IMR-90 (cell line): ENCODE measurements at regions not wholly inside any gene's neighbourhood (a gene's known extent, or its start where the extent isn't known, plus 50 kb on each side); places are given as distances from the start of the nearest gene placed in this dataset.
A peak's percentile ranks its signal among the peaks of the same experiment; 100 is the strongest.

Experiments
- ATAC-seq: fragments of 200-7000 bp; cut with Tn5 transposase; 2 replicates; pipeline ENCODE4 v1.9.1; 2020; ENCODE audit warnings: low read depth, mild to moderate bottlenecking, moderate library complexity
- BruUV-seq: library from RNA; stranded (reverse); fragments of 400-500 nt; replicated peaks from 2 replicates; lab custom pipeline; 2021; lab: Mats Ljungman, UMichigan
- CTCF ChIA-PET: fragments of 300-600 bp; formaldehyde crosslinking; extraction: SDS; loops from one replicate; lab custom pipeline; 2021; ENCODE audit warnings: antibody characterized with exemption; lab: Yijun Ruan, JAX
- POLR2A ChIA-PET: fragments of 300-600 bp; sonication (Branson Sonifier 250); formaldehyde crosslinking; loops from one replicate; lab custom pipeline; 2022; ENCODE audit warnings: antibody characterized with exemption; ENCODE audit not compliant: unreplicated experiment; lab: Charles Lee
- DNase-seq: peaks from one replicate; pipeline ENCODE4 v3.0.0; 2013
- H2AFZ ChIP-seq: replicated peaks from 2 replicates; pipeline ENCODE3; 2013; ENCODE audit warnings: low read length, mild to moderate bottlenecking; ENCODE audit not compliant: poor library complexity
- H2AK5ac ChIP-seq: 2 replicates; pipeline ENCODE4 v1.6.1; 2013; ENCODE audit warnings: low read depth, low read length, inconsistent platforms
- H2AK9ac ChIP-seq: replicated peaks from 2 replicates; pipeline ENCODE3; 2013; ENCODE audit warnings: mild to moderate bottlenecking, low read depth, low read length, moderate library complexity; ENCODE audit not compliant: poor library complexity
- H2BK120ac ChIP-seq: 2 replicates; pipeline ENCODE4 v1.6.1; 2013; ENCODE audit warnings: low read depth, low read length, inconsistent platforms
- H2BK15ac ChIP-seq: 3 replicates; pipeline ENCODE4 v1.6.1; 2013; ENCODE audit warnings: low read depth, low read length, inconsistent platforms
- H2BK20ac ChIP-seq: 2 replicates; pipeline ENCODE4 v1.6.1; 2013; ENCODE audit warnings: low read depth, mild to moderate bottlenecking, inconsistent platforms, low read length, moderate library complexity
- H2BK5ac ChIP-seq: 2 replicates; pipeline ENCODE4 v1.6.1; 2013; ENCODE audit warnings: mild to moderate bottlenecking, low read depth, low read length, inconsistent platforms; ENCODE audit not compliant: poor library complexity, severe bottlenecking
- H3K14ac ChIP-seq: replicated peaks from 2 replicates; pipeline ENCODE4 v1.6.1; 2013; ENCODE audit warnings: low read depth, low read length, inconsistent platforms
- H3K18ac ChIP-seq: 2 replicates; pipeline ENCODE4 v1.6.1; 2013; ENCODE audit warnings: low read depth, low read length, control low read depth
- H3K23ac ChIP-seq: 2 replicates; pipeline ENCODE4 v1.6.1; 2013; ENCODE audit warnings: low read depth, low read length, inconsistent platforms
- H3K27ac ChIP-seq: 2 replicates; pipeline ENCODE4 v1.5.1; 2013; ENCODE audit warnings: mild to moderate bottlenecking, control low read depth, low read length; ENCODE audit not compliant: insufficient read depth
- H3K27me3 ChIP-seq: 2 replicates; pipeline ENCODE4 v1.6.1; 2013; ENCODE audit warnings: low read length; ENCODE audit not compliant: control insufficient read depth, insufficient read depth
- H3K36me3 ChIP-seq: 2 replicates; pipeline ENCODE4 v1.6.1; 2013; ENCODE audit warnings: low read length, mixed read lengths; ENCODE audit not compliant: control insufficient read depth, insufficient read depth
- H3K4ac ChIP-seq: 2 replicates; pipeline ENCODE4 v1.6.1; 2013; ENCODE audit warnings: low read depth, low read length, inconsistent platforms
- H3K4me1 ChIP-seq: 2 replicates; pipeline ENCODE4 v1.6.1; 2013; ENCODE audit warnings: low read length, mixed read lengths; ENCODE audit not compliant: control insufficient read depth, insufficient read depth
- H3K4me2 ChIP-seq: 2 replicates; pipeline ENCODE4 v1.6.1; 2013; ENCODE audit warnings: low read depth, mild to moderate bottlenecking, control low read depth, low read length, moderate library complexity
- H3K4me3 ChIP-seq: 2 replicates; pipeline ENCODE4 v1.5.1; 2013; ENCODE audit warnings: low read depth, mild to moderate bottlenecking, control low read depth, low read length, moderate library complexity; ENCODE audit not compliant: insufficient read depth
- H3K56ac ChIP-seq: 2 replicates; pipeline ENCODE4 v1.6.1; 2013; ENCODE audit warnings: low read length, inconsistent platforms; ENCODE audit not compliant: insufficient read depth; ENCODE audit errors: extremely low read depth
- H3K79me1 ChIP-seq, 2 experiments: 2 replicates each; pipeline ENCODE4 v1.6.1; 2013; ENCODE audit warnings: low read length in 2 of 2, inconsistent platforms in 1 of 2, low read depth in 1 of 2
- H3K9ac ChIP-seq: 2 replicates; pipeline ENCODE4 v1.6.1; 2013; ENCODE audit warnings: low read depth, low read length, control low read depth
- H3K9me1 ChIP-seq: 2 replicates; pipeline ENCODE4 v1.6.1; 2013; ENCODE audit warnings: low read length, inconsistent platforms; ENCODE audit not compliant: insufficient read depth
- H3K9me3 ChIP-seq: 2 replicates; pipeline ENCODE4 v1.6.1; 2013; ENCODE audit warnings: low read length; ENCODE audit not compliant: control insufficient read depth, insufficient read depth
- H4K20me1 ChIP-seq: 2 replicates; pipeline ENCODE4 v1.6.1; 2013; ENCODE audit warnings: low read length, inconsistent platforms; ENCODE audit not compliant: insufficient read depth
- H4K5ac ChIP-seq: 2 replicates; pipeline ENCODE4 v1.6.1; 2013; ENCODE audit warnings: mild to moderate bottlenecking, low read depth, low read length, control low read depth
- H4K8ac ChIP-seq, 2 experiments: 2 replicates each; pipeline ENCODE4 v1.6.1; 2013; ENCODE audit warnings: low read depth in 2 of 2, low read length in 2 of 2, control low read depth in 1 of 2, inconsistent platforms in 1 of 2
- H4K91ac ChIP-seq: 2 replicates; pipeline ENCODE4 v1.6.1; 2013; ENCODE audit warnings: low read depth, low read length, inconsistent platforms; ENCODE audit not compliant: insufficient read depth
- MAZ ChIP-seq: IDR thresholded peaks from 2 replicates; pipeline ENCODE4 v1.6.1; 2012; ENCODE audit warnings: low read depth, mild to moderate bottlenecking, low read length, improper control_type of control experiment, moderate library complexity, borderline replicate concordance
- RAD21 ChIP-seq: IDR thresholded peaks from 2 replicates; pipeline ENCODE4 v1.6.1; 2012; ENCODE audit warnings: low read length, improper control_type of control experiment
- WGBS, 2 experiments: methylation state at CpG; one replicate each; pipeline versions ENCODE4 v1.1.5 to v1.1.7; 2013; ENCODE audit warnings: missing lambda C conversion rate in 2 of 2; ENCODE audit not compliant: insufficient read length in 1 of 2; ENCODE audit errors: extremely low coverage in 2 of 2; 5-methylcytosine and 5-hydroxymethylcytosine counted together
- dilution Hi-C: fragments of 300-500 bp; cut with HindIII; formaldehyde crosslinking; loops from one replicate; pipeline ENCODE4 v1.14.3; 2018; ENCODE audit warnings: low sequenced_read_pairs; ENCODE audit not compliant: unreplicated experiment
- in situ Hi-C: fragments of 300-500 bp; cut with MboI; formaldehyde crosslinking; loops from 3 replicates; pipeline ENCODE4 v1.14.3; 2019; ENCODE audit warnings: low sequenced_read_pairs, inconsistent platforms, mixed read lengths
- intact Hi-C: fragments of 100-400 bp; cut with micrococcal nuclease; formaldehyde crosslinking; loops from 2 replicates; pipeline ENCODE4 v1.10.0; 2022
- TF ChIP-seq, protein P1 (sequence below): fragments of 150-350 bp; IDR thresholded peaks from 2 replicates; pipeline ENCODE4 v1.6.1; 2017; ENCODE audit warnings: mild to moderate bottlenecking, antibody characterized with exemption, low read length, low read depth

DNA sequence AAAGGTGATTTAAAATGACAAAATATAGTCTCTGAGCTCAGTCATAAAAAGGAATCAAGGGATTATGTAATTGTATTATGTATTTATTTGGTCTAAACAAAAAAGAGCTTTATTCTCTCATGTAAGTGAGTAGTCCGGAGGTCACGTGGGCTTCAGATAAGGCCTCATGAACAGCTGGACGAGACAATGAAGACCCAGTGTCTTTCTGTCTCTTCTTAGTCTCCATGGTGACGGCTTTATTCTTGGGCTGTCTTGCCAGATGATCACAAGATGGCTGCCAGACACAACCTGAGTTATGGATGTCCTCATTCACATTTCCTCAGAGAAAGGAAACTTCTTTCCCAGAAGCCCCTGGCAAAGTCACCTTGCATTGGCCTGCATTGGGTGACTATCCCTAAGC, 98.6 kb downstream of the ARF6 start:
- 75% methylated on average over 2 of the region's 4 CpGs; no CpG with 5 or more reads in 1 of the 2 experiments for WGBS, 2 experiments
- BruUV-seq = no TSS peak
- peak overlapping the region; percentile 80; the same call in 2 of the 3 replicates for H2BK15ac ChIP-seq

More for the DNA sequence above, 98.6 kb downstream of the ARF6 start:
- Histone ChIP-seq H2AK9ac (no peak overlapping the region), H3K14ac (0 out of 2 replicates have a peak overlapping the region, but pooled peaks have one; percentile 56), H4K20me1 (no peaks in the 10 kb centered on the region), H2BK5ac (no peak overlapping the region), H3K56ac (no peak overlapping the region), H3K4me2 (no peak overlapping the region), H2AFZ (no peak overlapping the region), H4K91ac (no peak overlapping the region), H3K4me1 (peaks cover 28% of the 10 kb centered on the region), H3K23ac (no peak overlapping the region), H3K27me3 (no peaks in the 10 kb centered on the region), H3K18ac (no peak overlapping the region), H4K5ac (no peak overlapping the region), H2BK20ac (peak overlapping the region; percentile 51; the same call in 1 of the 2 replicates), H3K36me3 (no peaks in the 10 kb centered on the region), H3K9me3 (no peaks in the 10 kb centered on the region), H3K9ac (no peak overlapping the region), H3K4me3 (no peak overlapping the region), H3K27ac (no peak overlapping the region), H3K4ac (peak overlapping the region; percentile 49; the same call in 1 of the 2 replicates), H4K8ac (no peak overlapping the region), H2AK5ac (peak overlapping the region; percentile 45; the same call in 1 of the 2 replicates), H2BK120ac (no peak overlapping the region), H3K79me1 (peaks cover 0 to 7% of the 10 kb centered on the region in 2 experiments; a peak in 2 of 4 replicates), H3K9me1 (peaks cover 25% of the 10 kb centered on the region)
- TF ChIP-seq, protein P1, sequence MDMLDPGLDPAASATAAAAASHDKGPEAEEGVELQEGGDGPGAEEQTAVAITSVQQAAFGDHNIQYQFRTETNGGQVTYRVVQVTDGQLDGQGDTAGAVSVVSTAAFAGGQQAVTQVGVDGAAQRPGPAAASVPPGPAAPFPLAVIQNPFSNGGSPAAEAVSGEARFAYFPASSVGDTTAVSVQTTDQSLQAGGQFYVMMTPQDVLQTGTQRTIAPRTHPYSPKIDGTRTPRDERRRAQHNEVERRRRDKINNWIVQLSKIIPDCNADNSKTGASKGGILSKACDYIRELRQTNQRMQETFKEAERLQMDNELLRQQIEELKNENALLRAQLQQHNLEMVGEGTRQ = no peak
- TF ChIP-seq MAZ (no peak), RAD21 (no peak)
- intact Hi-C loops = no loop called here
- ATAC-seq = no peak
- dilution Hi-C loops = loop anchor here (25.0 kb wide), 1 partner anchor 129 kb away; the partner anchor contains the start of gene NEMF
- DNase-seq = no peak
- in situ Hi-C loops = no loop called here
- CTCF ChIA-PET = no interaction called here
- POLR2A ChIA-PET = no interaction called here
